ENCODE measurements at regions not wholly inside any gene's neighbourhood (a gene's known extent, or its start where the extent isn't known, plus 50 kb on each side); places are given as distances from the start of the nearest gene placed in this dataset.

DNA sequence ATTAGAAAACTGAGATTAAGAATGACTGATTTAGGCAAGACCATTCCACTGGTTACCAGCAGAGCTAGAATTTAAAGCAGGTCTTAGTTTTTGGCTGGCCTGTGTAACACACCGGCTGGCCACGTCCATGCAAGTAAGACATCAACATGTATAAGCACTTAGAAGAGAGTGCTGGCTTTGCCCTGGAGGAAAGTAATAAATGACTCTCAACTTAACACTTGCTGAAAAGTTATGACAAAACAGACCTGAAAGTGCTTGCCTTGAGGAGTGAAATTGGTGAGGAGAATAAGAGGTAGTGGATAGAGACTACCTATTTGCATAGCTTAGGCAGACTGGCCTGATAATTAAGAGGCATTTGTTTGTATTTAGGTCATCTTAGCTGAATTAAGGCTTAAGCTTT is 165.7 kb upstream of the KCNJ3 start:
- Histone ChIP-seq H3K4me1 (peaks cover 0 to 3% (median 0%) of the 10 kb centered on the region in 3 donors), H3K9me3 (no peaks in the 10 kb centered on the region), H3K27me3 (no peaks in the 10 kb centered on the region), H3K4me3 (no peak overlapping the region), H3K36me3 (no peaks in the 10 kb centered on the region), H3K27ac (no peak overlapping the region)
- 29 to 33% methylated on average over 2 of the region's 2 CpGs for WGBS, 2 donors (ENCODE audit: low coverage in 1 of 2)
- ATAC-seq: no peak
- TF ChIP-seq, protein P1, sequence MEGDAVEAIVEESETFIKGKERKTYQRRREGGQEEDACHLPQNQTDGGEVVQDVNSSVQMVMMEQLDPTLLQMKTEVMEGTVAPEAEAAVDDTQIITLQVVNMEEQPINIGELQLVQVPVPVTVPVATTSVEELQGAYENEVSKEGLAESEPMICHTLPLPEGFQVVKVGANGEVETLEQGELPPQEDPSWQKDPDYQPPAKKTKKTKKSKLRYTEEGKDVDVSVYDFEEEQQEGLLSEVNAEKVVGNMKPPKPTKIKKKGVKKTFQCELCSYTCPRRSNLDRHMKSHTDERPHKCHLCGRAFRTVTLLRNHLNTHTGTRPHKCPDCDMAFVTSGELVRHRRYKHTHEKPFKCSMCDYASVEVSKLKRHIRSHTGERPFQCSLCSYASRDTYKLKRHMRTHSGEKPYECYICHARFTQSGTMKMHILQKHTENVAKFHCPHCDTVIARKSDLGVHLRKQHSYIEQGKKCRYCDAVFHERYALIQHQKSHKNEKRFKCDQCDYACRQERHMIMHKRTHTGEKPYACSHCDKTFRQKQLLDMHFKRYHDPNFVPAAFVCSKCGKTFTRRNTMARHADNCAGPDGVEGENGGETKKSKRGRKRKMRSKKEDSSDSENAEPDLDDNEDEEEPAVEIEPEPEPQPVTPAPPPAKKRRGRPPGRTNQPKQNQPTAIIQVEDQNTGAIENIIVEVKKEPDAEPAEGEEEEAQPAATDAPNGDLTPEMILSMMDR (IDR thresholded peaks at IDR 0.05): no peak
- TF ChIP-seq POLR2A (IDR thresholded peaks at IDR 0.05) (no peak), EP300 (IDR thresholded peaks at IDR 0.05) (no peak), POLR2AphosphoS5 (IDR thresholded peaks at IDR 0.05) (no peak)

DNA sequence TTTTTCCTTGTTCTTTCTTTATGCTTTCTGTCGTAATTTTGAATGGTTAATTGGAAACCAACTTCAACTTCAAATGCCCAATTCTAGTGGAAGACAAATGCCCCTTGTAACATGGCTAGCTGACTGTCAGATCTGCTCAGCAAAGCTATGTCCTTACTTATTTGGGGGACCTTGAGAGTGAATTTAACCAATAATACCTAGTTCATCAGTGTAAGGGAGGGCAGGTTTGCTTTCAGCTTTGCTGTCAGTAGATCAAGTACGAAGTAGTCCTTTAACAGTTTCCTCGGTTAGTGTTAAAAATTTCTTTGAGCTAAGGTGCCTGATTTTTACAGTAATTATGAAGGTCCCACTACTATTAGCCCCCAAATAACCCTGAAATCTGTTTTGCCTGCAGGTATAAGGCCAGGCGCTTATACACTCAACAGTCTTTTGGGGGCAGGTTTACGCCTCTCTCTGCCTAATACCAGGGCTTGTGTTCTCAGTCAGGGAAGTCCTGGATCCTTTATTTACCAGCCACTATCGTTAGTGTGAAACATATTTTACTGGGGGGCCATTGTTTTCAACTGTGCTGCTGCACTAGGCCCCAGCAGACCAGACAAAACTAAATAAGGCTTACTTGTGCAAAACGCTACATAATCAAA is 165.1 kb upstream of the KCNJ3 start:
- TF ChIP-seq, protein P1 (IDR thresholded peaks at IDR 0.05): no peak
- TF ChIP-seq POLR2AphosphoS5 (IDR thresholded peaks at IDR 0.05): no peak
- no peak for TF ChIP-seq POLR2A (IDR thresholded peaks at IDR 0.05)
- TF ChIP-seq EP300 (IDR thresholded peaks at IDR 0.05): no peak
- H3K27me3 ChIP-seq: no peaks in the 10 kb centered on the region
- no peaks in the 10 kb centered on the region for H3K9me3 ChIP-seq
- peaks cover 0 to 10% (median 0%) of the 10 kb centered on the region in 3 donors for H3K4me1 ChIP-seq
- H3K36me3 ChIP-seq: no peaks in the 10 kb centered on the region
- ATAC-seq: no peak
- no peak overlapping the region for H3K4me3 ChIP-seq
- 80 to 87% methylated on average over 5 to 7 of the region's 7 CpGs for WGBS, 2 donors (ENCODE audit: low coverage in 1 of 2)
- H3K27ac ChIP-seq: no peak overlapping the region

DNA sequence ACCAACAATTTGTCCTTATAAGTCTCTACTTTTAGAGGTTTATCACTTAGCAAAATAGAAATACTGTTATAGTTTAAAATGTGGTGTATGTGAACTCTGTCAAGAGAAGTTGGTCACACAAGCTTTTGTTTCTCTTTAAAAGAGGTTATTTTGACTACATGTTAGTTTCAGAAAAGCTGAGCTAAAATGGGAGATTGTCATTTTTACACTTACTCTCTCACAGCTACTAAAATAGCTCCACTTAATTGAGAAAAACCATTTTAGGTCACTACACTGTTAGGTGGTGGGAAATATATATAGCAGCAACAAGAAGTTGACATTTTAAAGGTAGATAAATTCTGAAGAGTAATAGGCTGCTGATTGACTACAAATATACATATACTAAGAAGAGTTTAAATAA is 161.5 kb upstream of the KCNJ3 start:
- TF ChIP-seq, protein P1 (IDR thresholded peaks at IDR 0.05): no peak
- TF ChIP-seq POLR2AphosphoS5 (IDR thresholded peaks at IDR 0.05) (no peak), POLR2A (IDR thresholded peaks at IDR 0.05) (no peak), EP300 (IDR thresholded peaks at IDR 0.05) (no peak)
- no peaks in the 10 kb centered on the region for H3K27me3 ChIP-seq
- H3K4me1 ChIP-seq: peaks cover 0 to 10% (median 0%) of the 10 kb centered on the region in 3 donors
- H3K36me3 ChIP-seq: no peaks in the 10 kb centered on the region
- H3K27ac ChIP-seq: no peak overlapping the region
- H3K4me3 ChIP-seq: no peak overlapping the region
- ATAC-seq: no peak
- no peaks in the 10 kb centered on the region for H3K9me3 ChIP-seq

DNA sequence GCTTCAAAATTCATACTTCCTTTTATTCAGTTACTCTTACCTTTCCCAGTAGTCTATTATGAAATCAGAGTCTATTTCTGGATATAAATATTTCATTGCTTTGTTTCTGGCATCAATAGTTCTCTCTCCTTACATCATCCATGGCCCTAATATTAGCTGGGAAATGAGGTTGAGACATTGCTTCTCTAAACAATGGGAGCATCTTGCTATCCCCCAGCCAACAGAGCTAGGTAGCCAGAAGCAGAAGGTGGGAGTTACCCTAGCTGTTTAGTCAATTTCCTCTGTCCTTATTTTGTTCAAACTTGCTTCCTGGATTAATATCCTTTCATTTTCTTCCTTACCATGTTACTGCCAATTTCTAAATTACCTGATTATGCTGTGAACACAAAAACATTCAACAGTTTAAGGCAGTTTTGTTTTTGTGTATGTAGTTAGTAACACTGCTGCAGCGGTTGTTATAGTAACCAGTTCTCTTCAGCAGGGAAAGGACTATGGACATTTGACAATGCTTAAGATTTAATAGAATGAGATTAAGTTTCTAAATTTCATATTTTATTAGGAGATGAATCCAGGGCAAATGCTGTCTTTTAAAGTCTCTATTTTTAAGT is 160.5 kb upstream of the KCNJ3 start:
- peaks cover 0 to 10% (median 0%) of the 10 kb centered on the region in 3 donors for H3K4me1 ChIP-seq
- no peak overlapping the region for H3K27ac ChIP-seq
- no peaks in the 10 kb centered on the region for H3K27me3 ChIP-seq
- no peaks in the 10 kb centered on the region for H3K9me3 ChIP-seq
- no peaks in the 10 kb centered on the region for H3K36me3 ChIP-seq
- no peak overlapping the region for H3K4me3 ChIP-seq
- no peak for ATAC-seq
- TF ChIP-seq POLR2AphosphoS5 (IDR thresholded peaks at IDR 0.05) (no peak), POLR2A (IDR thresholded peaks at IDR 0.05) (no peak), EP300 (IDR thresholded peaks at IDR 0.05) (no peak)
- TF ChIP-seq, protein P1 (IDR thresholded peaks at IDR 0.05): no peak
- WGBS, 2 donors (ENCODE audit: low coverage in 1 of 2): 60 to 86% methylated on average over 1 of the region's 1 CpG

DNA sequence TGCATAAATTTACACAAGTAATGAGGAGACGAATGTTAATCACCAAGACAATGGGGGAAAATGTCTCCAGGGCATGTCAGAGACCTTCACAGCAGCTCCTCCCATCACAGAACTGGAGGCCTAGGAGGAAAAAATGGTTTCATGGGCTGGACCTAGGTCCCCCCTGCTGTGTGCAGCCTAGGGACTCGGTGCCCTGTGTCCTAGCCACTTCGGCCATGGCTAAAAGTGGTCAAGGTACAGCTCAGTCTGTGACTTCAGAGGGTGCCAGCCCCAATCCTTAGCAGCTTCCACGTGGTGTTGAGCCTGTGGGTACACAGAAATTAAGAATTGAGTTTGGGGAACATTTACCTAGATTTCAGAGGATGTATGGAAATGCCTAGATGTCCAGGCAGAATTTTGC is 152.2 kb upstream of the KCNJ3 start:
- Histone ChIP-seq H3K27me3 (no peaks in the 10 kb centered on the region), H3K27ac (no peak overlapping the region), H3K4me3 (no peak overlapping the region), H3K36me3 (no peaks in the 10 kb centered on the region), H3K4me1 (no peaks in the 10 kb centered on the region), H3K9me3 (peaks cover 0 to 5% (median 0%) of the 10 kb centered on the region in 3 donors)
- 89% methylated on average over 3 of the region's 4 CpGs; no CpG with 5 or more reads in 1 of the 2 donors for WGBS, 2 donors (ENCODE audit: low coverage in 1 of 2)
- TF ChIP-seq, protein P1 (IDR thresholded peaks at IDR 0.05): no peak
- no peak for TF ChIP-seq POLR2A (IDR thresholded peaks at IDR 0.05)
- TF ChIP-seq EP300 (IDR thresholded peaks at IDR 0.05): no peak
- no peak for TF ChIP-seq POLR2AphosphoS5 (IDR thresholded peaks at IDR 0.05)
- no peak for ATAC-seq

Measured in gastroesophageal sphincter (tissue), 4 donors.